ENCODE measurements at regions not wholly inside any gene's neighbourhood (a gene's known extent, or its start where the extent isn't known, plus 50 kb on each side); places are given as distances from the start of the nearest gene placed in this dataset.

DNA sequence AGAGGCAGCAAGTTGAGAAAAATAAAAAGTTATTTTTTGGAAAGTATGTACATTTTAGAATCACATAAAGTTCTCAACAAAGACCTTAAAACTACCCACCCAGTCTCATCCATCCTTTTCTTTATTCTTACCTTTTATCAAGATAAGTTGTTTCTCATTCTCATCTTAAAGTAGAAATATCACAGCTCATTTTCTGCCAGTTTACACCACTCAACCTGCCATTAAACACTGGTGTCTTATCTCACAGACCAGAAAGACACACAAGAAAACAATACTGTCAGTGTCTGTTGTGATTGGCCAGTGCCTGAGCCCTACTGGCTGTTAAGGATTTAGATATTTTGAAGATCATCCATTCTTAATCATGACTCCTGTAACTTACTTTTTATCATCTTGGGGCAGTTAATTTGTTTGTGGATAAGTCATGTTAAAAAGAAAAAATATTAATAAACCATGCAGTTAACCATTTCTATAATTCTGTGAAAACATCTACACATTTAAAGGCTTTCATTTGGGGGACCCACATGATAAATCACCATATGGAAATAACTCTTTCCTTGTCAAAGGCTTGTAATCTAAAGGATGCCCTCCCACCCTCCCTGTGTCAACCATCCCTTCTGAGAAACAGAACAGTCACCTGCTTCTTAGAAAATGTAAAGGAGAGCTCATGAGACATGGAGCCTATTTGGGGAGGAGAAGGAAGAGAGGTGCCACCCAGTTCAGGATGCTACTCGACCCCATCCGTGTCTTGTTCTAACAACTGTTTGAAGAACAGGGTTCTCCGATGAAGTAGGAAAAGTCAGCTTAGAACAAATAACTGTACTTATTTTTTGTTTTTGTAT, 897.2 kb upstream of the INTU start:
- intact Hi-C loops (cut with micrococcal nuclease; ENCODE audit: unreplicated experiment) (no loop called here), in situ Hi-C loops (cut with MboI) (no loop called here)
- no peaks in the 10 kb centered on the region for H3K9me3 ChIP-seq (replicated peaks; ENCODE audit: control insufficient read depth, insufficient read depth, low read length)
- SMC1A ChIA-PET (ENCODE audit: uncharacterized antibody, unreplicated experiment) = no interaction called here
- no peaks in the 10 kb centered on the region for H4K20me1 ChIP-seq (ENCODE audit: control insufficient read depth, insufficient read depth)
- CTCF ChIA-PET = no interaction called here
- H3K4me3 ChIP-seq = no peak overlapping the region
- no peaks in the 10 kb centered on the region for H3K27me3 ChIP-seq (replicated peaks in 1 of 2; ENCODE audit: control insufficient read depth in 2 of 2, insufficient read depth in 2 of 2, low read length in 1 of 2)
- RAD21 ChIA-PET (ENCODE audit: unreplicated experiment) = no interaction called here
- no peaks in the 10 kb centered on the region for H3K79me2 ChIP-seq (ENCODE audit: control insufficient read depth, insufficient read depth, low read length)
- H3K4me2 ChIP-seq (ENCODE audit: control insufficient read depth, insufficient read depth) = no peak overlapping the region
- POLR2A ChIA-PET = no interaction called here
- no peaks in the 10 kb centered on the region for H3K36me3 ChIP-seq (ENCODE audit: control insufficient read depth in 2 of 2, insufficient read depth in 2 of 2, low read length in 1 of 2)
- H3K9ac ChIP-seq (ENCODE audit: control insufficient read depth, insufficient read depth, low read length) = no peak overlapping the region
- no peak for FAIRE-seq
- 52% methylated on average over 3 of the region's 3 CpGs for WGBS (ENCODE audit: insufficient coverage, insufficient replicate concordance, low lambda C conversion rate, missing lambda C conversion rate)
- no peak for DNase-seq (ENCODE audit: low read depth, low spot score)
- no TSS peak for BruUV-seq (replicated peaks)
- no peaks in the 10 kb centered on the region for H3K4me1 ChIP-seq (ENCODE audit: control insufficient read depth, insufficient read depth, low read length)
- no peak overlapping the region for H2AFZ ChIP-seq (ENCODE audit: control insufficient read depth, low read depth, low read length)
- H3K27ac ChIP-seq (ENCODE audit: control insufficient read depth, insufficient read depth) = no peak overlapping the region
- ATAC-seq = no peak
- TF ChIP-seq RUNX3 (IDR thresholded peaks at IDR 0.05; ENCODE audit: low read length) = no peak
- no peak for TF ChIP-seq ATF3 (IDR thresholded peaks at IDR 0.05; ENCODE audit: borderline replicate concordance, extremely low read depth, low read depth, low read length)
- TF ChIP-seq CHD2 (IDR thresholded peaks at IDR 0.05; ENCODE audit: borderline replicate concordance, low read depth, low read length) = no peak
- TF ChIP-seq CREB1 (IDR thresholded peaks at IDR 0.05; ENCODE audit: low read depth) = no peak
- TF ChIP-seq, protein P1, sequence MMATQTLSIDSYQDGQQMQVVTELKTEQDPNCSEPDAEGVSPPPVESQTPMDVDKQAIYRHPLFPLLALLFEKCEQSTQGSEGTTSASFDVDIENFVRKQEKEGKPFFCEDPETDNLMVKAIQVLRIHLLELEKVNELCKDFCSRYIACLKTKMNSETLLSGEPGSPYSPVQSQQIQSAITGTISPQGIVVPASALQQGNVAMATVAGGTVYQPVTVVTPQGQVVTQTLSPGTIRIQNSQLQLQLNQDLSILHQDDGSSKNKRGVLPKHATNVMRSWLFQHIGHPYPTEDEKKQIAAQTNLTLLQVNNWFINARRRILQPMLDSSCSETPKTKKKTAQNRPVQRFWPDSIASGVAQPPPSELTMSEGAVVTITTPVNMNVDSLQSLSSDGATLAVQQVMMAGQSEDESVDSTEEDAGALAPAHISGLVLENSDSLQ (IDR thresholded peaks at IDR 0.05) = no peak
- no peak for TF ChIP-seq CBFB (IDR thresholded peaks at IDR 0.05; ENCODE audit: low read depth)
- TF ChIP-seq TCF7 (IDR thresholded peaks at IDR 0.05; ENCODE audit: borderline replicate concordance) = no peak
- TF ChIP-seq BCL11A (IDR thresholded peaks at IDR 0.05; ENCODE audit: low read depth, low read length) = no peak
- no peak for TF ChIP-seq GATAD2B (conservative IDR thresholded peaks at IDR 0.05; ENCODE audit: low read depth)
- no peak for TF ChIP-seq ZBTB11 (CRISPR knock-in tag; IDR thresholded peaks at IDR 0.05)
